ENCODE measurements at regions not wholly inside any gene's neighbourhood (a gene's known extent, or its start where the extent isn't known, plus 50 kb on each side); places are given as distances from the start of the nearest gene placed in this dataset.
"Not testable (repeated sequence)": the region's sequence is repeated elsewhere in the genome, so short reads cannot be mapped to it uniquely, and the experiment has no call there.

- H3K36me3 ChIP-seq (ENCODE audit: control insufficient read depth, insufficient read depth, low read length); H3K27ac ChIP-seq (ENCODE audit: insufficient read depth, low read depth, low read length, poor library complexity, severe bottlenecking); H3K4me3 ChIP-seq (ENCODE audit: insufficient read depth, low read depth, low read length); H3K9me3 ChIP-seq (ENCODE audit: control insufficient read depth, low read length); H3K27me3 ChIP-seq (ENCODE audit: control insufficient read depth, insufficient read depth, low read length, poor library complexity, severe bottlenecking); H3K4me1 ChIP-seq (ENCODE audit: control insufficient read depth, insufficient read depth, low read length): not testable (repeated sequence)
- 73 to 92% methylated on average over 1 of the region's 1 CpG for WGBS, 2 experiments
These were observed 184.5 kb downstream of the PDCD6IP start for GRCh38 chr3:33982949-33983348.

- WGBS, 2 experiments, result 85 to 92% methylated on average over 6 of the region's 6 CpGs
- Histone ChIP-seq H3K27ac (ENCODE audit: insufficient read depth, low read depth, low read length, poor library complexity, severe bottlenecking) (no peak overlapping the region), H3K4me1 (ENCODE audit: control insufficient read depth, insufficient read depth, low read length) (no peaks in the 10 kb centered on the region), H3K9me3 (ENCODE audit: control insufficient read depth, low read length) (no peaks in the 10 kb centered on the region), H3K36me3 (ENCODE audit: control insufficient read depth, insufficient read depth, low read length) (no peaks in the 10 kb centered on the region), H3K27me3 (ENCODE audit: control insufficient read depth, insufficient read depth, low read length, poor library complexity, severe bottlenecking) (no peaks in the 10 kb centered on the region), H3K4me3 (ENCODE audit: insufficient read depth, low read depth, low read length) (no peak overlapping the region)
These were observed 190.8 kb downstream of the PDCD6IP start for GRCh38 chr3:33989229-33989628.

- Histone ChIP-seq H3K27ac (ENCODE audit: insufficient read depth, low read depth, low read length, poor library complexity, severe bottlenecking) (no peak overlapping the region), H3K4me3 (ENCODE audit: insufficient read depth, low read depth, low read length) (no peak overlapping the region), H3K4me1 (ENCODE audit: control insufficient read depth, insufficient read depth, low read length) (no peaks in the 10 kb centered on the region), H3K9me3 (ENCODE audit: control insufficient read depth, low read length) (no peaks in the 10 kb centered on the region), H3K27me3 (ENCODE audit: control insufficient read depth, insufficient read depth, low read length, poor library complexity, severe bottlenecking) (no peaks in the 10 kb centered on the region), H3K36me3 (ENCODE audit: control insufficient read depth, insufficient read depth, low read length) (no peaks in the 10 kb centered on the region)
- 97 to 100% methylated on average over 1 of the region's 1 CpG for WGBS, 2 experiments
These were observed 193.2 kb downstream of the PDCD6IP start for GRCh38 chr3:33991673-33992072.

- H3K36me3 ChIP-seq (ENCODE audit: control insufficient read depth, insufficient read depth, low read length), result no peaks in the 10 kb centered on the region
- no peak overlapping the region for H3K27ac ChIP-seq (ENCODE audit: insufficient read depth, low read depth, low read length, poor library complexity, severe bottlenecking)
- WGBS, 2 experiments, result 94 to 100% methylated on average over 1 of the region's 1 CpG
- no peaks in the 10 kb centered on the region for H3K9me3 ChIP-seq (ENCODE audit: control insufficient read depth, low read length)
- no peaks in the 10 kb centered on the region for H3K27me3 ChIP-seq (ENCODE audit: control insufficient read depth, insufficient read depth, low read length, poor library complexity, severe bottlenecking)
- no peak overlapping the region for H3K4me3 ChIP-seq (ENCODE audit: insufficient read depth, low read depth, low read length)
- H3K4me1 ChIP-seq (ENCODE audit: control insufficient read depth, insufficient read depth, low read length), result no peaks in the 10 kb centered on the region
These were observed 195.2 kb downstream of the PDCD6IP start for GRCh38 chr3:33993631-33994030.

DNA sequence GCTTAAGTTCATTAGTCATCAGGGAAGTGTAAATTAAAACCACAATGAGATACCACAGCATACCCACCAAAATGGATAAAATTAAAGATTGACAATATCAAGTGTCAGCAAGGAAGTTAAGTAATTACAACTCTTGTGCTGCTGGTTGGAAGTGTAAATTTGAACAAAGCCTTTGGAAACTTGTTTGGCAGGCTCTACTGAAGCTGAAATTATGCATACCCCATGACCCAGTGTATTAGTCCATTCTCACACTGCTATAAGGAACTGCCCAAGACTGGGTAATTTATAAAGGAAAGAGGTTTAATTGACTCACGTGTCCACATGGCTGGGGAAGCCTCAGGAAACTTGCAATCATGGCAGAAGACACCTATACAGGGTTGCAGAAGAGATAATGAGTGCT, 196.1 kb downstream of the PDCD6IP start:
- Histone ChIP-seq H3K4me3 (ENCODE audit: insufficient read depth, low read depth, low read length) (no peak overlapping the region), H3K36me3 (ENCODE audit: control insufficient read depth, insufficient read depth, low read length) (no peaks in the 10 kb centered on the region), H3K4me1 (ENCODE audit: control insufficient read depth, insufficient read depth, low read length) (peaks cover under 1% of the 10 kb centered on the region), H3K27ac (ENCODE audit: insufficient read depth, low read depth, low read length, poor library complexity, severe bottlenecking) (no peak overlapping the region), H3K27me3 (ENCODE audit: control insufficient read depth, insufficient read depth, low read length, poor library complexity, severe bottlenecking) (no peaks in the 10 kb centered on the region), H3K9me3 (ENCODE audit: control insufficient read depth, low read length) (no peaks in the 10 kb centered on the region)
- WGBS, 2 experiments, result 0% methylated on average over 1 of the region's 1 CpG

DNA sequence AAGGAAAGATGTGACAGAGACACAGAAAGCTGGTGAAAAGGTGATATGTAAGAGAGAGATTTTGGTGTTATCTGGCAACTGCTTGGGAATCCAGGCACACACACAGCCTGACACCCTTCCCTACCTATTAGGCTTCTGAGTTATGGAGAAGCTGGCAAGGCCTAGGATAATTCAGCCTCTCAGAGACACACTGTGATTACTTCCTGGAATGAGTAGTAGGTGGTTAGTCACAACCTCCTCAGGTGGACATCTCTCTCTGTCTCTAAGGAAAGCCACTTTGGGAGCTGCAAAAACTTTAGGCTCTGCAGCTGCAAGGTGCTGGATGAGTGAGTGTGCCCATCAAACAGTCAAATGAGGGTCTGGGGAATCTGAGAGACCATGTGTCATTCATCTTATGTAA, 201.9 kb downstream of the PDCD6IP start:
- Histone ChIP-seq H3K27me3 (ENCODE audit: control insufficient read depth, insufficient read depth, low read length, poor library complexity, severe bottlenecking) (no peaks in the 10 kb centered on the region), H3K4me3 (ENCODE audit: insufficient read depth, low read depth, low read length) (no peak overlapping the region), H3K36me3 (ENCODE audit: control insufficient read depth, insufficient read depth, low read length) (no peaks in the 10 kb centered on the region), H3K9me3 (ENCODE audit: control insufficient read depth, low read length) (no peaks in the 10 kb centered on the region), H3K27ac (ENCODE audit: insufficient read depth, low read depth, low read length, poor library complexity, severe bottlenecking) (no peak overlapping the region), H3K4me1 (ENCODE audit: control insufficient read depth, insufficient read depth, low read length) (peaks cover 9% of the 10 kb centered on the region)

DNA sequence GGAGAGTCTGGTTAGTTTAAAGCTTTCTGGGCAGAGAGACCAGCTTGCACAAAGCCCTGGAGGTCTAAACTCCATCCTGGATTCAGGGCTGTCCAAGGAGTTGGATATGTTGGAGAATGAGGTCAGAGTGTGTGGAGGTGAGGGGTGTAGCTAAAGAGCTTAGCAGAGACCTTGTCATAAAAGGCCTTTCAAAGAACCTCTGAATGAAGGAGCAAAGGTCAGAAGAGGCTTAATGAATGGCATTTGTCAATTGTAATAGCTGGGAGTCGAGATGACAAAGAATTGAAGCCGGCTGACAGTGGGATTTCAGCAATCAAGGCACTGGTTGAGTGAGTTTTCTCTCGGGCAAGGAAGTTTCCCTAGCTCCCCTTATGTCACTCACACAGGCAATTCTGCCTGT, 202.6 kb downstream of the PDCD6IP start:
- Histone ChIP-seq H3K9me3 (ENCODE audit: control insufficient read depth, low read length) (no peaks in the 10 kb centered on the region), H3K27me3 (ENCODE audit: control insufficient read depth, insufficient read depth, low read length, poor library complexity, severe bottlenecking) (no peaks in the 10 kb centered on the region)

DNA sequence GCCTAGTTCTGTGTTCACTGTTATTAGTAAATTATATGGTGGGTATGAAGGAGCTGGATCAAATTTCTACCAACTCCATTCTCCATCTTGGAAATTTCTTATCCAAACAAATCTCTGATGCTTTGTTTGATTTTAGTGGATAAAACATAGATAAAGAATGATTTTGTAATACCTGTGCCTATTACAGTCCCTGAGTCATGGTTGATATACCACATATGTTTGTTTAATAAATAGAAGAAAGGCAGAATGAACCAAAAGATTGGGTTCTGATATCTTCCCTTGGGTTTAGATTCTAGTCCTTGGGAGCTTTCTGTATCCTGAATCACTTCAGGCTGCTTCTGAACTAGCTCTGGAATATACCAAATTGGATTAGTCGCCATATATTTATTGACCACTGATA, 203.6 kb downstream of the PDCD6IP start:
- no peak overlapping the region for H3K27ac ChIP-seq (ENCODE audit: insufficient read depth, low read depth, low read length, poor library complexity, severe bottlenecking)
- H3K27me3 ChIP-seq (ENCODE audit: control insufficient read depth, insufficient read depth, low read length, poor library complexity, severe bottlenecking), result no peaks in the 10 kb centered on the region
- H3K36me3 ChIP-seq (ENCODE audit: control insufficient read depth, insufficient read depth, low read length), result no peaks in the 10 kb centered on the region
- WGBS, 2 experiments, result 93 to 100% methylated on average over 1 of the region's 1 CpG
- H3K4me3 ChIP-seq (ENCODE audit: insufficient read depth, low read depth, low read length), result no peak overlapping the region
- peaks cover 9% of the 10 kb centered on the region for H3K4me1 ChIP-seq (ENCODE audit: control insufficient read depth, insufficient read depth, low read length)
- no peaks in the 10 kb centered on the region for H3K9me3 ChIP-seq (ENCODE audit: control insufficient read depth, low read length)

More for the DNA sequence above, 202.6 kb downstream of the PDCD6IP start:
- WGBS, 2 experiments, result 10 to 13% methylated on average over 3 of the region's 3 CpGs
- Histone ChIP-seq H3K4me3 (ENCODE audit: insufficient read depth, low read depth, low read length) (no peak overlapping the region), H3K36me3 (ENCODE audit: control insufficient read depth, insufficient read depth, low read length) (no peaks in the 10 kb centered on the region), H3K27ac (ENCODE audit: insufficient read depth, low read depth, low read length, poor library complexity, severe bottlenecking) (no peak overlapping the region), H3K4me1 (ENCODE audit: control insufficient read depth, insufficient read depth, low read length) (peaks cover 9% of the 10 kb centered on the region)

DNA sequence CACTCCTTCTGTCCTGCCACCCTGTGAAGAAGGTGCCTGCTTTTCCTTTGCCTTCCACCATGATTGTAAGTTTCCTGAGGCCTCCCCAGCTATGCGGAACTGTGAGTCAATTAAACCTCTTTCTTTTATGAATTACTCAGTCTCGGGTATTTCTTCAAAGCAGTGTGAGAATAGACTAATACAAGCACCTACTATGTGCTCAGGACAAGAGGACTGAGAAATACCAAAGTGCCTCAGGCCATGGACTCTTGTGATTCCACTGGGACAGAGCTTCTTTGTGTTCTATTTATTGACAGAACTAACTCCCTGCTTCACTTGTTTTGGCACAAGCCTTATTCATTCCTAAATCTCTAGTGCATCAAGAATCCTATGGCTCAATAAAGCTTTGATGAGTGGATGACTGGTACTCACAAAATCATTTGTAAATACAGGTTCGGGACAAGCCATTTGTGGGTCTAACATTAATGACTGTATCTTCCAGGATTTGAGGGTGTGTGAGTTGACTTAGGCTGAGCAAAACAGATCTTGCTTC, 204.2 kb downstream of the PDCD6IP start:
- Histone ChIP-seq H3K27ac (ENCODE audit: insufficient read depth, low read depth, low read length, poor library complexity, severe bottlenecking) (no peak overlapping the region), H3K9me3 (ENCODE audit: control insufficient read depth, low read length) (no peaks in the 10 kb centered on the region), H3K4me3 (ENCODE audit: insufficient read depth, low read depth, low read length) (no peak overlapping the region), H3K4me1 (ENCODE audit: control insufficient read depth, insufficient read depth, low read length) (peaks cover 9% of the 10 kb centered on the region), H3K27me3 (ENCODE audit: control insufficient read depth, insufficient read depth, low read length, poor library complexity, severe bottlenecking) (no peaks in the 10 kb centered on the region), H3K36me3 (ENCODE audit: control insufficient read depth, insufficient read depth, low read length) (no peaks in the 10 kb centered on the region)
- 88 to 94% methylated on average over 2 of the region's 3 CpGs for WGBS, 2 experiments

GRCh38 chr3:34005886-34006285, 207.5 kb downstream of the PDCD6IP start:
- Histone ChIP-seq H3K9me3 (ENCODE audit: control insufficient read depth, low read length) (no peaks in the 10 kb centered on the region), H3K36me3 (ENCODE audit: control insufficient read depth, insufficient read depth, low read length) (no peaks in the 10 kb centered on the region), H3K4me1 (ENCODE audit: control insufficient read depth, insufficient read depth, low read length) (peaks cover 14% of the 10 kb centered on the region), H3K4me3 (ENCODE audit: insufficient read depth, low read depth, low read length) (no peak overlapping the region), H3K27ac (ENCODE audit: insufficient read depth, low read depth, low read length, poor library complexity, severe bottlenecking) (no peak overlapping the region), H3K27me3 (ENCODE audit: control insufficient read depth, insufficient read depth, low read length, poor library complexity, severe bottlenecking) (no peaks in the 10 kb centered on the region)
- WGBS, 2 experiments, result 88 to 91% methylated on average over 1 of the region's 1 CpG

- Histone ChIP-seq H3K36me3 (ENCODE audit: control insufficient read depth, insufficient read depth, low read length) (no peaks in the 10 kb centered on the region), H3K27ac (ENCODE audit: insufficient read depth, low read depth, low read length, poor library complexity, severe bottlenecking) (no peak overlapping the region), H3K27me3 (ENCODE audit: control insufficient read depth, insufficient read depth, low read length, poor library complexity, severe bottlenecking) (no peaks in the 10 kb centered on the region), H3K4me3 (ENCODE audit: insufficient read depth, low read depth, low read length) (no peak overlapping the region), H3K4me1 (ENCODE audit: control insufficient read depth, insufficient read depth, low read length) (peaks cover 11% of the 10 kb centered on the region), H3K9me3 (ENCODE audit: control insufficient read depth, low read length) (no peaks in the 10 kb centered on the region)
- WGBS, 2 experiments, result 42 to 49% methylated on average over 1 of the region's 1 CpG
These were observed 209.8 kb downstream of the PDCD6IP start for GRCh38 chr3:34008191-34008590.

Data from ectodermal cell (in vitro differentiated cells).